ENCODE measurements at regions not wholly inside any gene's neighbourhood (a gene's known extent, or its start where the extent isn't known, plus 50 kb on each side); places are given as distances from the start of the nearest gene placed in this dataset.

DNA sequence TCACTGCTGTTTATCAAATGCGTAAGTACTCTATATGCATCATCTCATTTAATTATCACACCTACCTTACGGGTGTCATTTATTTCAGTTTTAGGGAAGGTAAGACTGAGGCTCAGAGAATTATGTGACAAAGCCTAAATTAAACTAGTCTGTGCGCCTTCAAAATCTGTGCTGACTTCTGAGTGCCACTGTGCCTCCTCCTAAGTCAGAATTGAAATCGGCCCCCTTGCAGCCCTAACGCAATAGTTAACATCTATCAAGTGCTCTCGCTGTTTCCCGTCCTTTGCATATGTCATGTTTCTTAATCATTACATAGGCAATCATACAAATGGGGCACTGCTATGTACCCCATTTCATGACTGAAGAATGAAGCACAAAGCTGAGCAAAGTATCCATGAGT lies 79.0 kb upstream of the PDE10A start:
- no peak for DNase-seq

DNA sequence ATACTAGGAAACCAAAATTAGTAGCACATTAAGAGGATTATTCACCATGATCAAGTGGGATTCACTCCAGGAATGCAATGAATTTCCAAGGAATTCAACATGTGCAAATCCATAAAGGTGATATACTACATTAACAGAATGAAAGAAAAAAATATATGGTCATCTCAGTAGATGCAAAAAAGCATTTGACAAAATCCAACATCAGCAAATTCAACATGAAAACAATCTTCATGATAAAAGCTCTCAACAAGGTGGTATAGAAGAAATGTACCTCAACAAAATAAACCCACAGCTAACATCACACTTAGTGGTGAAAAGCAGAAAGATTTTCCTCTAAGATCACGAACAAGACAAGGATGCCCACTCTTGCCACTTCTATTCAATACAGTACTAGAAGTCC lies 74.4 kb upstream of the PDE10A start:
- no peak for DNase-seq

DNA sequence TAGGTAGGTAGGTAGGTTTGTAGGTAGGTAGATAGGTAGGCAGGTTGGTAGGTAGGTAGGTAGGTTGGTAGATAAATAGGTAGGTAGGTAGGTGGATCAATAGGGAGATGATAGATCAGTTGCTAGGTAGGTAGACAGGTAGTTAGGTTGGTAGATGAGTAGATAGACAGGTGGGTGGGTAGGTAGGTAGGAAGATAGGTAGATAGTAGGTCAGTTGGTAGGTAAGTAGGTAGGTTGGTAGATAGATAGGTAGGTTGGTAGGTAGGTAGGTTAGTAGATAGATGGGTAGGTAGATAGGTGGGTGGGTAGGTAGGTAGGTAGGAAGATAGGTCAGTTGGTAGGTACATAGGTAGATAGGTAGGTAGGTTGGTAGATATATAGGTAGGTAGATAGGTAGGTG lies 72.0 kb upstream of the PDE10A start:
- DNase-seq: no peak

DNA sequence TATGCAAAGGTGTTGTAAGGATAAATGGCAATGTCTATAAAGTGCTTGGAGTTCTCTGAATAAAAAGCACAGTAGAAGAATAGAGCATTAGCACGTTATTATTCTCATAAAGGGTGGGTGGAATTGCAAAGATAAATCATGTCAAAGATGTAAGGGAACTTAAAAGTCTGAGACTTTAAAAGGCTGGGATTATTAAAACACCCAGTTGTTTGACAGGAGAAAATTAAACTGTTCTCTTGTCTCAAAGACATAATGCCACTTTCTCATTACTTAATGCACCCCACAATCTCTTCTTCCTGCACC lies 70.4 kb upstream of the PDE10A start:
- no peak for DNase-seq

DNA sequence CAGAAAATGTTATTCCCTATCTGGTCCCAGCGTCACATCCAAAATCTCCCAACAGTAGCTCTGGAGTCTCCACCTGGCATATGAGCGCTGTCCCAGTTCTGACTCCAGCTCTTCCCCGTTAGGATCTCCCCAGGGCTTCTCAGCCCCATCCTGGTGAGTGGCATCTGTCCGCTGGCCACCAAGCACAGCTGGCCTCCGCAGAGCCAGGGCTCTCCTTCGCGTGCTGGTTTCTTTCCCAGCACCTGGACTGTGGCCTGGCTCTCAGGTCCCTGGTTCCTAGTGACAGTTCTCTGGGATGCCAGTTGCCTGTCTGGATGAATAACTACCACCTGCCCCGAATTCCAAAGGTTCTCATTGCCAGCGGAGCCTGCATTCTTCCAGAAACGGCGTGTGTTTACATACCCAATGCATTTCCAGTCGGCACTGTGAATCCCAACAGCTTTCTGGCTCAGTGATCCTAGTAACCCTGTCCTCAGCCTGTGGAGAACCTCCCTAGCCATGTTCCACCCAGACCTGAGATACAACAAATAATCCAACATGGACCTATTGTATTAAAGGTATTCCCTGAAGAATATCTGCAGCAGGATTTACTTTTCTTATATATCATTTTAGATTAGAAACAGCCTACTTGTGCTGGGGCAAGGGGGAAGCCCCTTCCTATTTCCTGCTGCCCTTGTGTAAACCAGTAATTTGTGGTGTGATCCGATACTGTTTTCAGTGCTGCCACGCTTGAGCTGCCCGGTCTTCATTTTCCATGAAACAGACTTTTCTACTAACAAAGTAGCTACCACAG lies 69.9 kb upstream of the PDE10A start:
- no peak for DNase-seq

DNA sequence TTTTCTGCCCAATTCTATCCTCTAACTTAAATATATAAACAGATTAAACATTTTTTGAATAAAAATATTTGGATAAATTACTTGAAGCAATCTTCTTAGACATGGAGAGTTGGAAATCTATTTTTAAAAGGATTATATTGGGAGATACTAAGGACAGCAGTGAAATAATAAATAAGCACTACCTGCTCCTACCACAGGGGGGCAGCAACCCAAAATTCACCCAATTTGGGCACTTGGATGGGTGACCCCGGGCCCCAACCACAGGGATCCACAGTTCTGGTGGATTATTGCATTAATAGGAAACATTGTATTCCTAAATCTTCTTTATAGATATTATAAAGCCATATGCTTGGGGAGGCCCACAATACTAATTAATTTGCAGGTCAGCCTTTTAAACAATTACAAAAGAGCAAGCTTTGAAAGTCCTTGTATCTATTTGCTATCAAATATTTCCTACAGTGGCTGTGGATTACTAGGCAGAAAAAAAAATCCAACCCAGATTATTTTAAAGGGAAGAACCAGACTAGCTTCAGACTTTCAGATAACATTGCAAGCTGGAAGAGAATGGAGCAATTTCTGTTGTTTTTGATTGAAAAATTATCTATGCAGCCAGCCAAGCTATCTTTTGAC lies 66.4 kb upstream of the PDE10A start:
- DNase-seq: peak; percentile 10 to 40

DNA sequence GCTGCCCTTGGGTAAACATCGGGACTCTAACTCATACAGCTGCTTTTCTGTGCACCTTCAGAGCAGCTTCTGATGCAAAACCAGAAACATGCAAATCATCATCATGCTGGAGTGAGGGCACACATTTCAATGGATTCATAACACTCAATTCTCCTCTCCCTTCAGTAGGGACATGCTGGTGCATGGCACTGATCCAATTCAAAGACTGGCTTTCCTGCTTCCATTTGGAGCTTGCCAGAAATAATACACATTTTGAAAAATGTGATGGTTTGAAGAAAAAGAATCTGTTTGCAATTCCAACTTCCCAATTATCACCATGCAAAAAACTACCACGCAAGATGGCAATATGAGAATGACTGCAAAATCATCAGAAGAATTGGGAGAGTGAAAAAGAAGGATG lies 65.2 kb upstream of the PDE10A start:
- DNase-seq: no peak

DNA sequence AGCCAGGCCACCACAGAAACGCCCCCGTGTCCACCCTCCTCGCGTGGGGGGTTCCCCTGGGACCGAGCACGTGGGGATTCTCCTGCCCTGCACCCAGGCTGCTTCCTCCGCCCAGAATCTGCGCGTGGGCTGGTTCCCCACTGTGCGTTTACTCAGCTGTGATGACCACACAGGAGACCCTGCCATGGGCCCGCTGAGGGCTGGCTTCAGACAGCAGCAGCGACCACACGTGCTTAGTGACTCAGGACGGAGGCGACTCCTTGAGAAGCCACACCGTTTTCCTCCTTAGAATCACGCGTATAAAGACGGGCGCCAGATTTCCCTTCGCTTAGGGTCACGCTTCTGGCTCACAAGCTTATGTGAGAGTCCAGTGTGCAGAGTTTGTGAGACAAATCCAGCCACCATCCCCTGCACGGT lies 63.9 kb upstream of the PDE10A start:
- no peak for DNase-seq

DNA sequence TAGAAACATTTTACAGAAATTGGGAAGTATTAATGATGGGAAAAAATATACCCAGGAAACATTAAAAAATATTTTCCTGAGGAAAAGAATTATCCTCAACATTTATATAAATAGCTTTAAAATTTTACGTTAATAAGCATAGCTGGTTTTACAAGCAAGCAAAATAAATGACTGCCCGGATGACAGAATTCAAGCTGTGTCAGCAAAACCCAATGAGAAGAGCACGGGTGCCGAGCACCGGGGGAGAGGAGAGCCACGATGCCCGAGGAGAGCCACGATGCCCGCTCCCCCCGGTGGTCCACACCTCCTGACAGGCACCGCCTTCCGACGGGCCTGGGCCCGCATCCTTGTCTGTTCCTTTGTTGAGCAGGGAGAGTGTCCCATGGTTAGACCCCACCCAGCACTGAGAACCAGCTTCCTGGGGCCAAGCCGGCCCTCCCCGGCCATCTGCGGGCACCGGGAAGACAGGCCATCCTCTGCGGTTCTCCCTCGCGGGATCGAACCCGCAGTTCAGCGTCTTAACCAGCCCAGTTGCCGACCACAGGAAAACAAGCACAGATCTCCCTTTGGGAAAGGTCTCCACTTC lies 63.3 kb upstream of the PDE10A start:
- DNase-seq: no peak

DNA sequence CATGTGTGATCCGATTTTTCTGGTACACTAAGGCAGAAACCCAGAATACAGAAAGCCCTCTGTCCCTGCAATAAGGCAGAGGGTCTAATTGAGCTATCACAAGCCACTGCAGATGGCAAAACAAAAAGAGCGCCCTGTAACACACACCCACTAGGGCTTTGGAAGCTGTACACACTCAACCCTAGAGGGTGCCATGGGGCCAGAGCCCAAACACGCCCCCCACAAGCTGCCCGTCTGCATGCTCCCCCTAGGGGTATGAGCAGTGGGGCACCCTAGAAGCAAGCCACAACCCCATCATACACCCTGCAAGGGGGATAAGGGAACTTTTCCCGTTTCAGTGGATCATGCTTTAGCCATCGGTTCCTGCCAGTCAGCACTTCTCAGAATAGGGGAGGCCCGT lies 62.2 kb upstream of the PDE10A start:
- no peak for DNase-seq

DNA sequence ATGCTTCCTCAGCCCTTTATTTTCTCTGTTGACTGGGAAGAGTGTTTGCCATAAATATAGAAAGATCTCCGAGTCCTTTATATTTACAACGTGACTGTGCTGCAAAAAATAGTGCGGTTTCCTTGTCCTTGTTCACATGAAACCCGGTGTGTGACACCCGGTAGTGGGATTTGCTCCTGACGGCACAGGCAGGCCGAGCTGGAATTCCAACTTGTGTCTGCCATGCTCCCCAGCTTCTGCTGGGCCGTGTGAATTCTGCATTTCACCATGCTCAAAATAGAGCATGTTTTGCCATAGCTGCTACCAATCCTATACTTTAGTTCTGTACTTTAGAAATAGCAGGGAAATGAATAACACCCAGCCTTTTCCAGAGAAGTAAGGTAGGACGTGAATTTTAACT lies 60.3 kb upstream of the PDE10A start:
- no peak for DNase-seq

DNA sequence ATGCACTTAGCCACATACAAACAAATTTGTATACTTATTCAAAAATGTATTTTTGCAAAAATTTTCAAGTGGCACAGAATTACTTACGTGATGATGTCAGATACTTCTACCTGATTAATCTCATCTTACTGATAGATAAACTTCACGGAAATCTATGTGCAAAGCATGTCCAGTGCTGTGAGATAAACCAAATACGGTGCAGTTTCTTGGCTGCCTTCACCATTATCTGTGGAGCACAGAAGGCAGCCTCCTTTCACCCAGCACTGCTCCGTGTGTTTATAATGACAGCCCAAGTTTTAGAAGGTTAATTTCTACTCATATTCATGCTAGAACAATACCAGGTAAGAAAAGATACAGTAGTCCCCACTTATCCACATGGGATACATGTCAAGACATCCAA lies 59.0 kb upstream of the PDE10A start:
- no peak for DNase-seq

DNA sequence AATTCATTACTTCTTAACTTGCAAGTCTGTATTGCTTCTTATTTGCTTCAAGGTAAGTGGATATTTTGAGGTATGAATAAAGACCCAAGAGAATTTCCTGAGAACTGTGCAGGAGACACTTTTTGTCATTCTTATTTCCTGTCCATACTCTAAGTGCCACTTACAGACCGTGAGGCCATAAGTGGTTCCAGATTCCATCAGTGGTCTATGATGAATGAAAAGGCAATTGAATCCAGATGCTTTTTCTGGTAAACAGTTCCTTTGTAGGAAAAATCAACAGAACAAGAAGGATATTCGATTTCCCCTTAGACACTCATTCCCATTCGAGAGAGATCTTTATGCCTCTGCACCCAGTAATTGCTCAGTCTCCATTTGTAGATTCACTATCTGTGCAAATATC lies 58.3 kb upstream of the PDE10A start:
- no peak for DNase-seq

DNA sequence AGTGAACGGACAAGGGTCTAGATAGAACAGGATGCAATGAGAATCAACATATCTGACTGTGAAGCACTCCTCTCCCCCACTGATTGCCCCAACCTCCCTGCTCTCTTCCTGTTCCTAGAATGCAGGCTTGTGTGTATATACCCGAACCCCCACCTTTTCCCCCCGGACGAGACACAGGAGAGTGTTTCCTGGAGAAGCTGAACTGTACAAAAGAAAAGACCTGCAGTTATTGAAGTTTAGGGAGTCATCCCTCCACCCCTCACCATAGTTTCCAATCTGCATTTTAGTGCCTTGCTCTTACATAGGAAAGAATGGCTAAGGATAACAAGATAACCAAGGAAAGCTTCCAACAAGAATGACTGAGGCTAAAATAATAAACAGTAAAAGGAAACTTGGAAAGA lies 55.5 kb upstream of the PDE10A start:
- no peak for DNase-seq

DNA sequence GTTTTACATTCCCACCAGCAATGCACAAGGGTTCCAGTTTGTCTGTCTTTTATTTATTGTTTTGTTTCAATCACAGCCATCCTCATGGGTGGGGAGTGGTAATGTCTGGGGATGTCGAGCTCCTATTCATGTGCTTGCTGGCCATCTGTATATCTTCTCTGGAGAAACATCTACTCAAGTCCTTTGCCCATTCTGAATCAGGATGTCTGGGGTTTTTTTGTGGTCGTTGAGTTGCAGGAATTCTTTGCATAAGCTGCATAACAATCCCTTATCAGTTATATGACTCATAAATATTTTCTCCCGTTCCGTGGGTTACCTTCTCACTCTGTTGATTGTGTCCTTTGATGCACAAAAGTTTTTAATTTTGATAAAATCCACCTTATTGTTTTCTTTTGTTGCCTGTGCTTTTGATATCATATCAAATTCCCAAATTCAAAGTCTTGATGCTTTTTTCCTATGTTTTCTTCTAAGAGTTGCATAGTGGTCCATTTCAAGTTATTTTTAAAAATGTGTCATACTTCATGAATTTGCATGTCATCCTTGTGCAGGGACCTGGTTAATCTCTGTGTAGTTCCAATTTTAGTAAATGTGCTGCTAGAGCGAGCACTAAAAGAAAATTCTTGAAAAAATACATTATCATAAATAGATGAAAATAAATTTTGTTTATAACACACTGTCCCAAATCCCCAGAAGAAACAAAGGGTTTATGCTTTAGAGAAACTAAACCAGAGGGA lies 54.9 kb upstream of the PDE10A start:
- no peak for DNase-seq

DNA sequence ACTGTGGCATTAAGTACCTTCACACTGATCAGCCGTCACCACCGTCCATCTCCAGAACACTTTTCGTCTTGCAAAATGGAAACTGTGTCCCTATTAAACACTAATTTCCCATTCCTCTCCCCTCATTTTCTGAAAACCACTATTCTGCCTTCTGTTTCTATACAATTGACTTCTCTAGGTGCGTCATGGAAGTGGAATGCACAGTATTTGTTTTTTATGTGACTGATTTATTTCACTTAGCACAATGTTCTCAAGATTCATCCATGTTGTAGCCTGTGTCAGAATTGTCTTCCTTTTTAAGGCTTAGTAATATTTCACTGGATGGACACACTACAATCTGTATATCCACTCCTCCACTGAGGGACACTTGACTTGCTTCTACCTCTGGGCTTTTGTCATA lies 53.8 kb upstream of the PDE10A start:
- DNase-seq: no peak

DNA sequence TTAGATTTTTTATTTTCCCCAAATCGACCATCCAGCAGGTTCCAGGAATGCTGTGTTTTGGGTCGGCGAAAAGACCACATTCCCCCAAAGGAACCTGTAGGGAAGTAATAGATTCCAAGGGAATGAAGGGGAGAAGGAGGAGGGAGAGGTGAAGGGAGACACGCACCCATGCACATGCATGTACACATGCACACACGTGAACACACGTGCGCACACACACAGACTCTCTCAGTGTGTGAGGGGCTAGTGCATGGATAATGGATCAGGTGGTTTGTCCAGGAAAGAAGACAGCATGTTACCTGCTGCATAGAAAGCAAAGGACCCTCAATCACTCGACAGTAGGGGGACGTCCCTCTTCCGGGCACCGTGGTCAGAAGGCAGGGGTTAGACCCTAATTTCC lies 52.4 kb upstream of the PDE10A start:
- no peak for DNase-seq

DNA sequence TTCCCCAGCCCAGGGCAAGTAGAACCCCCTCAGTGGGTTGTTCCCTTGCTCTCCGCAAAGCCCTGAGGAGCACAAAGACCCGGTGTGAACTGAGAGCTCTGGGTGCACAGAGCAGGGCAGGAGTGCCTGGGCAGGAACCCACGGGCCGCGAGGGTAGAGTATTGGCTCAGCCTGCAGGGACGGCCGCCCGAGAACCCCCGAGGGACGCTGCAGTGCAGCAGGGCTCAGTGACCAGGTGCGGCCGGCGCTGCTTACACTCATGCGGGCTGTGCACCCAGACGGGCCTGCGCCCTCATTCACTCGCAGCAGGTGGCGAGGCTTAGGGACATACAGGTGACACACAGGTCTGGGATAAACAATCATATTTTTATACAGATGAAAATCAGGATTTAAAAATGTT lies 51.9 kb upstream of the PDE10A start:
- DNase-seq: no peak

DNA sequence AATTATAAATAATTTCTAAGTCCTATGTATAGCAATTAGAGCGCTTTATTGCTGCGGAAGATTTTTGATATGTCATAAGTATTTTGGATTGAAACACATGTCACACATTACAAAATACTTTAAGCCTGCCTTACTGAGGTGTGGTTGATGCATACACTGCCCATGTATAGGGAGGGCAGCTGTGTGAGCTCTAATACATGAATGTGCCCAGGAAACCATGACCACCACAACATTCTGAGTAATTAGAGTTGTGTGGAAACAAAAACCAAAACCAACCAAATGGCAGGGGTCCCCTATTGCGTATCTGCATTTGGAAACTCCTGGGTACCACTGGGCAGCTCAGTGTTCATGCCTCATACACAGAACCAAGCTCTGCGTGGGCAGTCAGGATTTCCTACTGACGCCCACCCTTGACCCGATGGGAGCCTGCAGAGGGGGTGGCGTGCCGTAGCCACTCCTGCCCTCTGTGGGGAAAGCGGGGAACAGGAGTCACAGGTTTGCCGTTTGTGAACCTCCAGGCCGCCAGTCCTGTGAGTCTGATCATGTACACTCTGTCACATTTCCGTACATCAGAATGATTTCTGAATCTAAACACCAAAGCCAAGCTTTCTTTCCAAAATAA lies 50.9 kb upstream of the PDE10A start:
- DNase-seq: no peak

Measured in Kasumi-1 (cell line).